Testis (tissue), 2 donors: ENCODE measurements at regions not wholly inside any gene's neighbourhood (a gene's known extent, or its start where the extent isn't known, plus 50 kb on each side); places are given as distances from the start of the nearest gene placed in this dataset.

Experiments
- DNase-seq: peaks from one replicate; pipeline ENCODE4 v3.0.0-alpha.2; 2019
- H3K27ac ChIP-seq, 2 donors: fragments of 200-600 bp; sonication (generic); one replicate each; pipeline ENCODE4 v1.5.1; 2019
- H3K27me3 ChIP-seq: fragments of 200-600 bp; sonication (generic); one replicate; pipeline ENCODE4 v1.5.1; 2019
- H3K36me3 ChIP-seq: fragments of 200-600 bp; sonication (generic); one replicate; pipeline ENCODE4 v1.5.1; 2017; ENCODE audit warnings: low read depth; ENCODE audit errors: missing control alignments
- H3K4me1 ChIP-seq: fragments of 200-600 bp; sonication (generic); one replicate; pipeline ENCODE4 v1.5.1; 2019
- H3K4me3 ChIP-seq, 2 donors: fragments of 200-600 bp; sonication (generic); one replicate each; pipeline ENCODE4 v1.5.1; 2017 to 2019
- H3K9me3 ChIP-seq: fragments of 200-600 bp; sonication (generic); one replicate; pipeline ENCODE4 v1.5.1; 2017
- CTCF ChIP-seq, 3 experiments: fragments of 450-650 bp in 2 of 3; fragments of 200-600 bp in 1 of 3; sonication (generic) in 1 of 3; IDR thresholded peaks; one replicate each; pipeline ENCODE4 v1.5.1; 2016 to 2019; ENCODE audit warnings: antibody characterized with exemption in 3 of 3, mild to moderate bottlenecking in 2 of 3, moderate library complexity in 1 of 3
- POLR2A ChIP-seq: fragments of 450-650 bp; IDR thresholded peaks from one replicate; pipeline ENCODE4 v1.6.1; 2017; ENCODE audit warnings: antibody characterized with exemption, mild to moderate bottlenecking, moderate library complexity
- WGBS, 2 donors: methylation state at CpG; one replicate each; pipeline ENCODE4 v1.1.5; 2018; 5-methylcytosine and 5-hydroxymethylcytosine counted together
- intact Hi-C: fragments of 100-400 bp; cut with DNase I; formaldehyde crosslinking; loops from one replicate; pipeline ENCODE4 v1.15.1; 2023; ENCODE audit warnings: low total_unique reads

DNA sequence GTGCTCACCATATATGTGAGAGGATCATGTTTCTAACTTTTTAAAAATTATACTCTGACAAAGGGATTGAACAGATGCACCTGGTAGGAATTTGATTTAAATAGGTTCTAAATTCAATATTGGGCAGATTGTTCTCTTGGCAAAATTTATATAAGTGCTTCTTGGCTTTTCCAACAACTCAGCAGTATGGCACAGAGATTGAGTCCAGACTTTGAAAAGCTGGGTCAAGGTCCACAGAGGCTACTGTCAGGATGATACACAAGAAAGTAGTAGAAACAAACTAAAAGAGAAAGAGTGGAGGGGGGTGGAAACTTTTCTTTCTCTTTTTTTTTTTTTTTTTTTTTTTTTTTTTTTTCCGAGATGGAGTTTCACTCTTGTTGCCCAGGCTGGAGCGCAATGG is 203.2 kb upstream of the ADAMTS9 start:
- Histone ChIP-seq H3K27ac (peak overlapping the region in 1 of 2 donors; percentile 57), H3K27me3 (no peaks in the 10 kb centered on the region), H3K36me3 (no peaks in the 10 kb centered on the region), H3K9me3 (no peaks in the 10 kb centered on the region), H3K4me3 (no peak overlapping the region), H3K4me1 (peaks cover 19% of the 10 kb centered on the region)
- TF ChIP-seq POLR2A (no peak), CTCF (IDR thresholded peaks at IDR 0.05) (no peak)
- WGBS, 2 donors, result 73 to 75% methylated on average over 2 of the region's 2 CpGs
- DNase-seq, result no peak
- intact Hi-C loops, result no loop called here

DNA sequence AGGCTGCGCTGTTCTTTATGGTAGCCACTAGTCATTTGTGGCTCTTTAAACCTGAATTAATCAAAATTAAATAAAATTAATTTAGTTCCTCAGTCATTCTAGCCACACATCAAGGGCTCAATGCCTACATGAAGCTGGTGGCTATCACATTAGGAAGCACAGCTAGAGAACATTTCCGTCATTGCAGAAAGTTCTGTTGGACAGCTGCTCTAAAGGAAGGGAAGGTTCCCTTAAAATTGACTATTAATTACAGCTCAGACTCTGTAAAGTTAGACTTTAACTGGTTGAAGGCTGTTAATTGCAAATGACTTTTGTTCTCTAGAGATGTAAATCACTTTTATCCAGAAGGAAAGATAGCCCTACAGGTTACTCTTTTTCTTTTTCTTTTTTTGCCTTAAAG is 202.7 kb upstream of the ADAMTS9 start:
- intact Hi-C loops, result no loop called here
- peak overlapping the region in 1 of 2 donors; percentile 57 for H3K27ac ChIP-seq
- WGBS, 2 donors, result 61 to 75% methylated on average over 2 of the region's 2 CpGs

DNA sequence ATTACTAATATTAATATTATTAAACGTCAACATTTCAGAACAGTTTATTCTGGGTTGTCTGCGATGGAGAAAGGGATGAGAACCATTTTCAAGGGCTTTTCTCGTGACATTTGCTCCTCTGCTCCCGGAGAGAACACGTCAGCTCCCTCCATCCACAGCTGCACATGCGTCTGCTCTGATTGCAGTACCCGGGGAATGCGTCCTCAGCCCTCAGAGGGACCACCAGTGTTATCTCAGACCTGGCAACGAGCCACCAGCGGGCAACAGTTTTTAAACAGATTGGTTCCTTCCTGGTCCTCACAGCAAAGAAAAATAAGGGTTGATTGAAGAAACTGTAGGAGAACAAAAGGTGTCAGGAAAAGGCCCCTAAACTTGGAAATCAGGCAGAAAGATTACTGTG is 202.2 kb upstream of the ADAMTS9 start:
- Histone ChIP-seq H3K9me3 (no peaks in the 10 kb centered on the region), H3K36me3 (no peaks in the 10 kb centered on the region), H3K4me3 (no peak overlapping the region), H3K27ac (peak overlapping the region in 1 of 2 donors; percentile 57), H3K4me1 (peaks cover 12% of the 10 kb centered on the region), H3K27me3 (no peaks in the 10 kb centered on the region)
- DNase-seq, result peak; percentile 23
- no peak for TF ChIP-seq CTCF (IDR thresholded peaks at IDR 0.05)
- no peak for TF ChIP-seq POLR2A
- intact Hi-C loops, result no loop called here
- 25 to 48% methylated on average over 10 of the region's 10 CpGs for WGBS, 2 donors

More for the DNA sequence above, 202.7 kb upstream of the ADAMTS9 start:
- no peaks in the 10 kb centered on the region for H3K27me3 ChIP-seq
- no peaks in the 10 kb centered on the region for H3K36me3 ChIP-seq
- H3K9me3 ChIP-seq, result no peaks in the 10 kb centered on the region
- TF ChIP-seq POLR2A, result no peak
- no peak for TF ChIP-seq CTCF (IDR thresholded peaks at IDR 0.05)
- H3K4me3 ChIP-seq, result no peak overlapping the region
- no peak for DNase-seq
- peaks cover 14% of the 10 kb centered on the region for H3K4me1 ChIP-seq

GRCh38 chr3:64888840-64889392 is 201.1 kb upstream of the ADAMTS9 start:
- Histone ChIP-seq H3K4me1 (peaks cover 9% of the 10 kb centered on the region), H3K27me3 (no peaks in the 10 kb centered on the region), H3K36me3 (no peaks in the 10 kb centered on the region), H3K4me3 (no peak overlapping the region), H3K27ac (peak overlapping the region in 1 of 2 donors; percentile 57), H3K9me3 (no peaks in the 10 kb centered on the region)
- TF ChIP-seq CTCF (IDR thresholded peaks at IDR 0.05) (no peak), POLR2A (no peak)
- intact Hi-C loops, result no loop called here
- DNase-seq, result no peak
- WGBS, 2 donors, result 79% methylated on average over 3 of the region's 3 CpGs

GRCh38 chr3:64888165-64888564 is 200.4 kb upstream of the ADAMTS9 start:
- peaks cover 8% of the 10 kb centered on the region for H3K4me1 ChIP-seq
- H3K36me3 ChIP-seq, result no peaks in the 10 kb centered on the region
- WGBS, 2 donors, result 76 to 86% methylated on average over 1 of the region's 1 CpG
- H3K9me3 ChIP-seq, result no peaks in the 10 kb centered on the region
- DNase-seq, result no peak
- TF ChIP-seq CTCF (IDR thresholded peaks at IDR 0.05), result no peak
- TF ChIP-seq POLR2A, result no peak
- no peak overlapping the region for H3K27ac ChIP-seq
- no peaks in the 10 kb centered on the region for H3K27me3 ChIP-seq
- H3K4me3 ChIP-seq, result no peak overlapping the region
- intact Hi-C loops, result no loop called here
